Skeletal muscle cell (primary cell): ENCODE measurements at regions not wholly inside any gene's neighbourhood (a gene's known extent, or its start where the extent isn't known, plus 50 kb on each side); places are given as distances from the start of the nearest gene placed in this dataset.

Experiments used
- DNase-seq: peaks from one replicate; pipeline ENCODE4 v3.0.0-alpha.2; 2010; ENCODE audit warnings: low read depth
- H3K4me3 ChIP-seq: 2 replicates; pipeline ENCODE4 v1.5.1; 2011; ENCODE audit warnings: low read depth, mild to moderate bottlenecking, control low read depth, low read length, moderate library complexity

DNA sequence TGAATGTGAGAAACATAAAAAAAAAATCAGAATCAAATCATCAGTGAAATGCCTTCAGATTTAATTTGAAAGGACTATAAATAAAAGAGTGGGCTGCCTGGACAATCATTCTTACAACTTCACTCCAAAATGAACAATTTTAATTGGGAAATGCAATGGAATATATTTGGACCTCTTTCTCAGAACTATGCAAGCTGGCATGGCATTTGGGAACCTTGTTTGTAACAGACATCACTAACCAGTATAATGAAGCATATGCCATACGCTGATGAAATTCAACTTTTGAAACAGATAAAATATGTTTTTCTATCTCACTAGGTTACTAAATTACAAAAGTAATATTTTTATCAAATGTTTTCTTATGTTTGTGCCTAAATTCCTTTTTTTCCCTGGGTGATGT lies 64.2 kb upstream of the FAM216B start:
- no peak for DNase-seq
- H3K4me3 ChIP-seq: no peak overlapping the region

DNA sequence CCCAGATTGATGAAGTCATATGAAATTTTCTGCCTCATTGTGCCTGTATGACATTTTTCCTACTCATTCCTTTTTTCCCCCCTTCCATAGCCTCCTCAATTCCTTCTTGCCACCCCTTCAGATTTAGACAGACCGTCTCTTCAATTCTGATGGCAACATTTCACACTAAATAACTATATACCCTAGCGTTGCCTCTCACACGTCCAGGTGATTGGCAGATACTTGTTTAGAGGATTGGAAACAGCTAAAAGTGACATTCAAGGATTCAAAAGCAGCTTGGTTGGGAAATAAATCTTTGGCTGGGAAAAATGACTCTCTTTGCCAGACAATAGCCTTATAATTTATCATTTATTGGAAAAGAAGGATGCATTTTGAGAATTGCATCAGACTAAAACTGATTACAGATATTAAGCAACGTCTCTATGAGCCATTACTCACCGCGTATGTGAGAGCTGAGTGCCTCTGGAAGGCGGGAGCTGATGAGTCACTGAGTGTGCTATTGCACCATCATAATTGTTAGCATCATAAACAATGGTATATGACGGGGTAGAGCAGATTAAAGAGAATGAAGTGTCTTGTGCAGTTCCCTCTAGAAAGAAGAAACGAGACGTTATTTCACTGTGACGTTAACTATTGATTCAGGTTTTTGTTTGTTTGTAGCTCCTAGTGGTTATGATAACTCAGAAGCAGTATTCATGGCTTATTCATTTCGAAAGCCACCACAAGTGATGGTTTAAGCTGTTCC lies 61.1 kb upstream of the FAM216B start:
- peak; percentile 99 for DNase-seq
- no peak overlapping the region for H3K4me3 ChIP-seq

DNA sequence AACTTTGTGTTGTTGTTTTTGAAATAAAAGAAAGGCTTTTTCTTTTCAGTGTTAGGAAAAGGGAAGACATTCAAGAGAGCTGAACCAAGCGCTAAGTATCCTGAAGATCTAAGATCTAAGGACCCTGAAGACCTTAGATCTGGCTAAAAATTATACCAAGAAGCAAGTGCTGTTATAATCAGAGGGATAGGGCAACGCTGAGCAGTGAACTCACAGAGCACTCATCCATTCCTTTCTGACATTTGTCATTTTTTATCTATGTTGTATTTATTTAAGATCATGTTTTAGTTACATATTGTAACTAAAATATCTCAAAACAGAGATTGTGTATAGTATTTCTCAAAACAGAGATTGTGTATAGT lies 60.5 kb upstream of the FAM216B start:
- no peak for DNase-seq
- no peak overlapping the region for H3K4me3 ChIP-seq

DNA sequence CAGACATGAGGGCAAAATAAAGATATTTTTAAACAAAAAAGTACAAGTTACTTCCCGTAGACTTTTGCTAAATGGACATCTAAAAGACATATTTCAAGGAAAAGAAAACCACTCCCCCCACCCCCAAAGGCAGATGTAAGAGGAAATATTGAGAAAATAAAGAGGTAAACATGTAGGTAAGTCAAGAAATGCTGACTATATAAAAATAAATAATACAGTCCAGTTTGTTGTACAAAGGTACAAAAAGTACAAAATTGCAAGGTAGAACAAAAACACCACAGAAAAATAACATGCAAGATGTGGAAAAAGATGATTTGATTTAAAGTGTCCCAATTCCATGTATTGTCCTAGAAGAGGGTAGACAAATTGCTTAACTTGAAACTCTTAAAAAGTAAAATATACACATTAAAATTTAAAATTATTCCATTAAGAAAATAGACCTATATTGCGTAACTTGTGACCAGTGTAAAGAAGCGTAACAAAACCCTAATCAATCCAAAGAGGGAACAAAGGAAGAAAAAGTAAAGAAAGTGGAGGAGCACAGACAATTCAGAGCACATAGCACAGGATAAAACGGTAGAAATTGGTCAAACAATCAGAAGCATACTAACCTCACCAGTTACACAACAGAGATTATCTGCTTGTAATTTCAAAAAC lies 58.4 kb upstream of the FAM216B start:
- H3K4me3 ChIP-seq: no peak overlapping the region
- DNase-seq: no peak

DNA sequence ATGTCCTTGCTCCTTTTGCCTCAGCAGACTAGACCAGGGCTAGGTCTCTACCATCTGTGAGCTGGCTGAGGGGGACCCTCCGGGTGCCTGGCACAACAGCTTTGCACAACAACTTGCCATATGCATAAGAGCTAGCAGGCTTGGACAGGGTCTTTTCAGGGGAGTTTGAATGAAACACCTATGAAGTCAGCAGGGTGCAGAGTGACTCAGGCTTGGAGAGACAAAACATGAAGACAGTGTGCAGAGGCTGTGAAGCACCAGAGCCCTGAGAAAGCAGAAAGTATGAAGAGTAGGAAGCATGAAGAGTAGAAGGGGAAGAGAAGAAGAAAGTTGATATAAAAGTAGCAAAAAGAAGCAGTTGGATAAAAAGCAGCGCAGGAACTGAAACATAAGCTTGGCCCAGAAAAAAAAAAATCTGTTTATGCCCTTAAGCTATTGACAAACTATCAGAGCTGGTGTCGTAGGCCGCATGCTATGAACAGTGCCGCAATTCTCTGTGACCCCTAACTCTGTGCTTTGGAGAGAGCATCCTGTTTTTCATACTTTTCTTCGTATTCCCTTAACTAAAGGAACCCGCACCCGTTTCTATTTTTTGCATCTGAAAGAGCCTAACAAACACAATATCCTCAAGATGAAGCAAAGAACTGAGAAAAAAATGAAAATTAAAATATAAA lies 52.7 kb upstream of the FAM216B start:
- H3K4me3 ChIP-seq: no peak overlapping the region
- no peak for DNase-seq

DNA sequence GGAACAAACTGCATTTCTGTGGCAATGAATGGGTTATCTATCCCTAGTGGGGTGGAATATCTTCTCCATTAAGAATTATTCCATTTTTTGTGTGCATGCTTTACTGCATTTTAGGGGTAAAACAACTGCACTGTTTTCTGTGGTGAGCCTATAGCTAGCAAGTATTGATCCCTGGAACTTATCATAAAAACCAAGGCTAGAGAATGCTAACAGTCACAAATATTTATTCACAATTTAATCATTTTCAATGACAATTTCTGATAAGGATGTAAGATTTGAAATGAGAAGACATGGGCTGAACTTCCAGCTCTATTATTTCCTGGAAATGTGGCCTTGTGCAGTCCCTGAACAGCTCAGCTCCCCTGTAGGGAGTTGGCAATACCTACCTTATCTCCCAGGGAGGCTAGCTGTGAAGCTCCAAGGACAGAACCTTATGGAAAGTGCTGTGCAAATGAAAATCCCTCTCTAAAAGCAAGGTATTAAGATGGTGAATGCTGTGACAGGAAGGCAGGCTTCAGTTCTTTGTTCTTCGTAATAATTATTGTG lies 51.5 kb upstream of the FAM216B start:
- H3K4me3 ChIP-seq: no peak overlapping the region
- DNase-seq: no peak
